Suprapubic skin (tissue), 4 donors: ENCODE measurements at regions not wholly inside any gene's neighbourhood (a gene's known extent, or its start where the extent isn't known, plus 50 kb on each side); places are given as distances from the start of the nearest gene placed in this dataset.
"Not testable (repeated sequence)": the region's sequence is repeated elsewhere in the genome, so short reads cannot be mapped to it uniquely, and the experiment has no call there.

Source experiments
- EP300 ChIP-seq: sonication (generic); formaldehyde crosslinking; IDR thresholded peaks from one replicate; pipeline ENCODE4 v1.6.1; 2017; ENCODE audit warnings: antibody characterized with exemption
- POLR2A ChIP-seq, 2 donors: fragments of 450-650 bp; IDR thresholded peaks; one replicate each; pipeline ENCODE4 v1.6.1; 2017; ENCODE audit warnings: antibody characterized with exemption in 2 of 2, mild to moderate bottlenecking in 2 of 2, moderate library complexity in 2 of 2
- POLR2AphosphoS5 ChIP-seq, 3 donors: sonication (generic); formaldehyde crosslinking; IDR thresholded peaks; one replicate each; pipeline ENCODE4 v1.6.1; 2017; ENCODE audit warnings: antibody characterized with exemption in 3 of 3
- TF ChIP-seq, protein P1 (sequence below), 2 donors: fragments of 200-600 bp in 1 of 2; fragments of 450-650 bp in 1 of 2; sonication (generic) in 1 of 2; IDR thresholded peaks; one replicate each; pipeline ENCODE4 v1.5.1; 2016 to 2019; ENCODE audit warnings: antibody characterized with exemption in 2 of 2, mild to moderate bottlenecking in 1 of 2, moderate library complexity in 1 of 2

DNA sequence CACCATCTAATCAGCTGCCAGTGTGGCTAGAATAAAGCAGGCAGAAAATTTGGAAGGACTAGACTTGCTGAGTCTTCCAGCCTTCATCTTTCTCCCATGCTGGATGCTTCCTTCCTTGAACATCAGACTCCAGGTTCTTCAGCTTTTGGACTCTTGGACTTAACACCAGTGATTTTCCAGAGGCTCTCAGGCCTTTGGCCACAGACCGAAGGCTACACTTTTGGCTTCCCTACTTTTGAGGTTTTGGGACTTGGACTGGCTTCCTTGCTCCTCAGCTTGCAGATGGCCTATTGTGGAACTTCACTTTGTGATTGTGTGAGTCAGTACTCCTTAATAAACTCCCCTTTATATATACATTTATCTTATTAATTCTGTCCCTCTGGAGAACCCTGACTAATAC lies 129.8 kb upstream of the MB21D2 start:
- not testable (repeated sequence) for TF ChIP-seq POLR2A (IDR thresholded peaks at IDR 0.05); POLR2AphosphoS5 (IDR thresholded peaks at IDR 0.05); EP300
- TF ChIP-seq, protein P1, sequence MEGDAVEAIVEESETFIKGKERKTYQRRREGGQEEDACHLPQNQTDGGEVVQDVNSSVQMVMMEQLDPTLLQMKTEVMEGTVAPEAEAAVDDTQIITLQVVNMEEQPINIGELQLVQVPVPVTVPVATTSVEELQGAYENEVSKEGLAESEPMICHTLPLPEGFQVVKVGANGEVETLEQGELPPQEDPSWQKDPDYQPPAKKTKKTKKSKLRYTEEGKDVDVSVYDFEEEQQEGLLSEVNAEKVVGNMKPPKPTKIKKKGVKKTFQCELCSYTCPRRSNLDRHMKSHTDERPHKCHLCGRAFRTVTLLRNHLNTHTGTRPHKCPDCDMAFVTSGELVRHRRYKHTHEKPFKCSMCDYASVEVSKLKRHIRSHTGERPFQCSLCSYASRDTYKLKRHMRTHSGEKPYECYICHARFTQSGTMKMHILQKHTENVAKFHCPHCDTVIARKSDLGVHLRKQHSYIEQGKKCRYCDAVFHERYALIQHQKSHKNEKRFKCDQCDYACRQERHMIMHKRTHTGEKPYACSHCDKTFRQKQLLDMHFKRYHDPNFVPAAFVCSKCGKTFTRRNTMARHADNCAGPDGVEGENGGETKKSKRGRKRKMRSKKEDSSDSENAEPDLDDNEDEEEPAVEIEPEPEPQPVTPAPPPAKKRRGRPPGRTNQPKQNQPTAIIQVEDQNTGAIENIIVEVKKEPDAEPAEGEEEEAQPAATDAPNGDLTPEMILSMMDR (IDR thresholded peaks at IDR 0.05), result not testable (repeated sequence)
